Ovary (tissue), 7 donors: ENCODE measurements at regions not wholly inside any gene's neighbourhood (a gene's known extent, or its start where the extent isn't known, plus 50 kb on each side); places are given as distances from the start of the nearest gene placed in this dataset.

Source experiments
- DNase-seq, 5 donors: peaks; one replicate each; pipeline ENCODE4 v3.0.0-alpha.2; 2019 to 2020
- H3K27ac ChIP-seq, 2 donors: fragments of 200-600 bp; one replicate each; pipeline versions ENCODE4 v1.5.1 to v1.8.0; 2019 to 2022
- H3K27me3 ChIP-seq: fragments of 200-600 bp; one replicate; pipeline ENCODE4 v1.8.0; 2022
- H3K36me3 ChIP-seq: fragments of 200-600 bp; sonication (generic); one replicate; pipeline ENCODE4 v1.5.1; 2019
- H3K4me1 ChIP-seq: one replicate; pipeline ENCODE4 v1.8.1; 2013; ENCODE audit warnings: mild to moderate bottlenecking, moderate library complexity; ENCODE audit not compliant: insufficient read depth
- H3K4me3 ChIP-seq: fragments of 200-600 bp; sonication (generic); one replicate; pipeline ENCODE4 v1.5.1; 2017
- H3K9me3 ChIP-seq, 2 donors: fragments of 200-600 bp in 1 of 2; sonication (generic) in 1 of 2; one replicate each; pipeline versions ENCODE4 v1.5.1 to v1.8.1; 2013 to 2019; ENCODE audit warnings: mild to moderate bottlenecking in 1 of 2, moderate library complexity in 1 of 2
- CTCF ChIP-seq, 3 donors: fragments of 450-650 bp in 2 of 3; fragments of 200-600 bp in 1 of 3; IDR thresholded peaks; one replicate each; pipeline versions ENCODE4 v1.5.1 to v1.8.0; 2016 to 2022; ENCODE audit warnings: antibody characterized with exemption in 3 of 3, mild to moderate bottlenecking in 1 of 3
- EP300 ChIP-seq: sonication (generic); formaldehyde crosslinking; IDR thresholded peaks from one replicate; pipeline ENCODE4 v1.6.1; 2017; ENCODE audit warnings: antibody characterized with exemption
- POLR2A ChIP-seq: fragments of 450-650 bp; IDR thresholded peaks from one replicate; pipeline ENCODE4 v1.6.1; 2017; ENCODE audit warnings: antibody characterized with exemption, mild to moderate bottlenecking, moderate library complexity
- WGBS, 3 donors: extraction: QIAGEN DNeasy Blood & Tissue Kit in 1 of 3; methylation state at CpG; one replicate each; pipeline versions ENCODE4 v1.1.5 to v1.1.7; 2013 to 2017; 5-methylcytosine and 5-hydroxymethylcytosine counted together
- intact Hi-C, 4 donors: fragments of 100-400 bp; cut with DNase I; formaldehyde crosslinking; loops; one replicate each; pipeline versions ENCODE4 v1.11.0 to v1.15.1; 2022 to 2023
- donor health status: DM: no; HTN: no; CAD: no; lungs with moderate emphysema.
- donor health status: DM: no; HTN: no; CAD: no.
- donor health status: Bipolar disorder and iron deficiency.
- donor health status: DM: no; HTN: no; CAD: no.
- donor health status: DM: yes; HTN: yes; CAD: no.

- Histone ChIP-seq H3K27me3 (no peaks in the 10 kb centered on the region), H3K4me3 (no peak overlapping the region), H3K9me3 (no peaks in the 10 kb centered on the region), H3K4me1 (peaks cover 2% of the 10 kb centered on the region), H3K36me3 (no peaks in the 10 kb centered on the region), H3K27ac (no peak overlapping the region)
- 70 to 79% (median 73%) methylated on average over 2 of the region's 2 CpGs for WGBS, 3 donors
- TF ChIP-seq CTCF (IDR thresholded peaks at IDR 0.05): no peak
- TF ChIP-seq EP300: no peak
- TF ChIP-seq POLR2A: no peak
- intact Hi-C loops: loop anchor here in 1 of 4 donors (5.0 kb wide), 1 partner anchor 207 kb away; no protein-coding TSS in a partner anchor
- DNase-seq: no peak
Observed at GRCh38 chr6:25068866-25069265, 133.1 kb upstream of the RIPOR2 start.

- TF ChIP-seq POLR2A (no peak), EP300 (no peak), CTCF (IDR thresholded peaks at IDR 0.05) (peak; percentile 61 to 87 (median 86))
- no peaks in the 10 kb centered on the region for H3K36me3 ChIP-seq
- H3K4me1 ChIP-seq: peaks cover 2% of the 10 kb centered on the region
- H3K9me3 ChIP-seq: no peaks in the 10 kb centered on the region
- H3K27ac ChIP-seq: no peak overlapping the region
- H3K4me3 ChIP-seq: no peak overlapping the region
- no peaks in the 10 kb centered on the region for H3K27me3 ChIP-seq
- DNase-seq: peak; percentile 71 to 83 (median 79)
- intact Hi-C loops: loop anchor here in 3 of 4 donors (2.0 to 10.0 kb wide), 3 partner anchors 213 to 216 kb away; no protein-coding TSS in a partner anchor
- 34 to 45% (median 38%) methylated on average over 13 of the region's 13 CpGs for WGBS, 3 donors
Observed at GRCh38 chr6:25070547-25071366, 135.0 kb upstream of the RIPOR2 start.

- no peak for TF ChIP-seq POLR2A
- no peak for TF ChIP-seq CTCF (IDR thresholded peaks at IDR 0.05)
- TF ChIP-seq EP300: no peak
- Histone ChIP-seq H3K4me1 (no peaks in the 10 kb centered on the region), H3K27ac (no peak overlapping the region), H3K27me3 (no peaks in the 10 kb centered on the region), H3K4me3 (no peak overlapping the region), H3K36me3 (no peaks in the 10 kb centered on the region), H3K9me3 (no peaks in the 10 kb centered on the region)
- intact Hi-C loops: loop anchor here in 1 of 4 donors (10.0 kb wide), 1 partner anchor 223 kb away; no protein-coding TSS in a partner anchor
- no peak for DNase-seq
- WGBS, 3 donors: 95 to 100% (median 97%) methylated on average over 1 of the region's 1 CpG
Observed at GRCh38 chr6:25078141-25078540, 142.4 kb upstream of the RIPOR2 start.

- 70 to 80% (median 73%) methylated on average over 15 of the region's 15 CpGs for WGBS, 3 donors
- H3K9me3 ChIP-seq: no peaks in the 10 kb centered on the region
- DNase-seq: no peak
- intact Hi-C loops: loop anchor here in 1 of 4 donors (10.0 kb wide), 1 partner anchor 509 kb away; no protein-coding TSS in a partner anchor
- no peak overlapping the region for H3K4me3 ChIP-seq
- no peak for TF ChIP-seq CTCF (IDR thresholded peaks at IDR 0.05)
- no peak for TF ChIP-seq POLR2A
- no peak for TF ChIP-seq EP300
- H3K4me1 ChIP-seq: no peaks in the 10 kb centered on the region
- H3K36me3 ChIP-seq: no peaks in the 10 kb centered on the region
- no peak overlapping the region for H3K27ac ChIP-seq
- no peaks in the 10 kb centered on the region for H3K27me3 ChIP-seq
Observed at GRCh38 chr6:25083784-25084507, 148.2 kb upstream of the RIPOR2 start.
